HepG2 (cell line): ENCODE measurements at regions not wholly inside any gene's neighbourhood (a gene's known extent, or its start where the extent isn't known, plus 50 kb on each side); places are given as distances from the start of the nearest gene placed in this dataset.

Experiments used
- EZH2 ChIP-seq: conservative IDR thresholded peaks from 2 replicates; pipeline ENCODE4 v1.6.1; 2012; ENCODE audit warnings: mild to moderate bottlenecking, low read depth, low read length, moderate library complexity
- ZNF205 ChIP-seq: IDR thresholded peaks from 2 replicates; pipeline ENCODE4 v1.6.1; 2018; ENCODE audit warnings: missing biosample characterization, missing genetic modification reagents

- no peak for TF ChIP-seq ZNF205 (CRISPR knock-in tag)
- TF ChIP-seq EZH2 = no peak
Measured at GRCh38 chrX:130975947-130976346, 72.9 kb upstream of the ENOX2 start.
